Endometrium (tissue), 2 donors: ENCODE measurements at regions not wholly inside any gene's neighbourhood (a gene's known extent, or its start where the extent isn't known, plus 50 kb on each side); places are given as distances from the start of the nearest gene placed in this dataset.

Experiments
- FAIRE-seq: peaks from 2 replicates; lab custom pipeline; 2012; peaks lifted over from hg19 to GRCh38; lab: Jason Lieb, UNC
- donor health status: control.
- donor health status: control.

- no peak for FAIRE-seq
These were observed 271.8 kb downstream of the AEBP2 start for GRCh38 chr12:19710811-19711793.

- FAIRE-seq = no peak
These were observed 272.7 kb downstream of the AEBP2 start for GRCh38 chr12:19712041-19712440.

- FAIRE-seq = no peak
These were observed 279.1 kb downstream of the AEBP2 start for GRCh38 chr12:19718401-19718800.

GRCh38 chr12:19719672-19720071 is 280.4 kb downstream of the AEBP2 start:
- FAIRE-seq = no peak

GRCh38 chr12:19726122-19726521 is 286.8 kb downstream of the AEBP2 start:
- no peak for FAIRE-seq

- no peak for FAIRE-seq
These were observed 287.3 kb downstream of the AEBP2 start for GRCh38 chr12:19726592-19726991.

- no peak for FAIRE-seq
These were observed 297.7 kb downstream of the AEBP2 start for GRCh38 chr12:19737019-19737418.

- peak; percentile 97 for FAIRE-seq
These were observed 300.0 kb downstream of the AEBP2 start for GRCh38 chr12:19739195-19739776.

- no peak for FAIRE-seq
These were observed 301.3 kb downstream of the AEBP2 start for GRCh38 chr12:19740472-19741131.

- FAIRE-seq = peak; percentile 76
These were observed 301.8 kb downstream of the AEBP2 start for GRCh38 chr12:19741132-19741489.

GRCh38 chr12:19744705-19745218 is 305.5 kb downstream of the AEBP2 start:
- FAIRE-seq = peak; percentile 31

- peak; percentile 73 for FAIRE-seq
These were observed 307.2 kb downstream of the AEBP2 start for GRCh38 chr12:19746471-19746870.

GRCh38 chr12:19749906-19750574 is 310.7 kb downstream of the AEBP2 start:
- FAIRE-seq = no peak

GRCh38 chr12:19751078-19751477 is 311.8 kb downstream of the AEBP2 start:
- FAIRE-seq = no peak

- FAIRE-seq = no peak
These were observed 313.4 kb downstream of the AEBP2 start for GRCh38 chr12:19752712-19753111.

- no peak for FAIRE-seq
These were observed 315.8 kb downstream of the AEBP2 start for GRCh38 chr12:19755136-19755535.

GRCh38 chr12:19757317-19757877 is 318.1 kb downstream of the AEBP2 start:
- FAIRE-seq = peak; percentile 80

- FAIRE-seq = no peak
These were observed 319.9 kb downstream of the AEBP2 start for GRCh38 chr12:19759227-19759626.

GRCh38 chr12:19760611-19761010 is 321.3 kb downstream of the AEBP2 start:
- no peak for FAIRE-seq

GRCh38 chr12:19761463-19761862 is 322.2 kb downstream of the AEBP2 start:
- no peak for FAIRE-seq

GRCh38 chr12:19763488-19763887 is 324.2 kb downstream of the AEBP2 start:
- no peak for FAIRE-seq

GRCh38 chr12:19764408-19764807 is 325.1 kb downstream of the AEBP2 start:
- FAIRE-seq = no peak
